ENCODE measurements at regions not wholly inside any gene's neighbourhood (a gene's known extent, or its start where the extent isn't known, plus 50 kb on each side); places are given as distances from the start of the nearest gene placed in this dataset.

DNA sequence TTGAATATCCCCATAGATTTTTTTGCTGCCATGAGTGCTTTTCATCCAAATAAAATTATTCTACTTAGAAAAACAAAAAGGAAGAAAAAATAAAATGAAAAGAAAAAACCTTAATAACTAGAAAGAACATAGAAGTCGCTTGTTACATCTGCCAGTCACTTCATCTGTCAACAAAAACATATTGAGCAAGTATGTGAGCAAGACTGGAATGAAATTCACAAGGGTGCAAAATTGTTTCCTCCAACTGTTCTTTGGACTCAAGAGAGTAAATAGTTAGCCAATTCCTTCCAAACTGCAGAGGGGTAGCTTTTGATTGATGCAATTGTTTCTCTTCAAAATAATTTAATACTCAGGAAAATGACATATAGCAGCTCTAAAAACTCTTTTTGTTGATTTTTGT lies 336.3 kb upstream of the CDH7 start:
- TF ChIP-seq, protein P1, sequence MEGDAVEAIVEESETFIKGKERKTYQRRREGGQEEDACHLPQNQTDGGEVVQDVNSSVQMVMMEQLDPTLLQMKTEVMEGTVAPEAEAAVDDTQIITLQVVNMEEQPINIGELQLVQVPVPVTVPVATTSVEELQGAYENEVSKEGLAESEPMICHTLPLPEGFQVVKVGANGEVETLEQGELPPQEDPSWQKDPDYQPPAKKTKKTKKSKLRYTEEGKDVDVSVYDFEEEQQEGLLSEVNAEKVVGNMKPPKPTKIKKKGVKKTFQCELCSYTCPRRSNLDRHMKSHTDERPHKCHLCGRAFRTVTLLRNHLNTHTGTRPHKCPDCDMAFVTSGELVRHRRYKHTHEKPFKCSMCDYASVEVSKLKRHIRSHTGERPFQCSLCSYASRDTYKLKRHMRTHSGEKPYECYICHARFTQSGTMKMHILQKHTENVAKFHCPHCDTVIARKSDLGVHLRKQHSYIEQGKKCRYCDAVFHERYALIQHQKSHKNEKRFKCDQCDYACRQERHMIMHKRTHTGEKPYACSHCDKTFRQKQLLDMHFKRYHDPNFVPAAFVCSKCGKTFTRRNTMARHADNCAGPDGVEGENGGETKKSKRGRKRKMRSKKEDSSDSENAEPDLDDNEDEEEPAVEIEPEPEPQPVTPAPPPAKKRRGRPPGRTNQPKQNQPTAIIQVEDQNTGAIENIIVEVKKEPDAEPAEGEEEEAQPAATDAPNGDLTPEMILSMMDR (IDR thresholded peaks at IDR 0.05; ENCODE audit: low read depth, low read length), result no peak
- TF ChIP-seq EZH2phosphoT487 (IDR thresholded peaks at IDR 0.05; ENCODE audit: low read depth), result no peak

All from OCI-LY3 (cell line).